K562 (cell line): ENCODE measurements at regions not wholly inside any gene's neighbourhood (a gene's known extent, or its start where the extent isn't known, plus 50 kb on each side); places are given as distances from the start of the nearest gene placed in this dataset.

Experiments used
- ATAC-seq: fragments of 200-7000 bp; cut with Tn5 transposase; 3 replicates; pipeline ENCODE4 v1.9.1; 2020; ENCODE audit warnings: moderate library complexity
- BruUV-seq: library from RNA; stranded (reverse); fragments of 400-500 nt; replicated peaks from 2 replicates; lab custom pipeline; 2021; lab: Mats Ljungman, UMichigan
- CTCF ChIA-PET: fragments of 300-600 bp; formaldehyde crosslinking; extraction: SDS; loops from one replicate; lab custom pipeline; 2021; ENCODE audit warnings: low intra/inter-chr PET ratio; lab: Yijun Ruan, JAX
- POLR2A ChIA-PET: fragments of 300-600, 350-650 bp; sonication (Branson Sonifier 250); formaldehyde crosslinking; extraction: SDS; loops from one replicate; lab custom pipeline; 2021; ENCODE audit warnings: antibody characterized with exemption, inconsistent platforms; lab: Yijun Ruan, JAX
- DNase-seq, 4 experiments: peaks; one replicate each; pipeline versions ENCODE4 v3.0.0 to v3.0.0-alpha.2; 2011 to 2018; ENCODE audit warnings: low spot score in 3 of 4, mixed read lengths in 3 of 4; ENCODE audit errors: extremely low read depth in 1 of 4
- FAIRE-seq: peaks from 2 replicates; lab custom pipeline; 2011; peaks lifted over from hg19 to GRCh38; lab: Jason Lieb, UNC
- H2AFZ ChIP-seq: 2 replicates; pipeline ENCODE4 v1.6.0; 2011; ENCODE audit warnings: low read depth, low read length, control low read depth, inconsistent platforms
- H3K27ac ChIP-seq: fragments of 200-600 bp; 3 replicates; pipeline ENCODE4 v1.8.0; 2011; ENCODE audit warnings: low read depth, mild to moderate bottlenecking, control low read depth, inconsistent platforms, low read length, moderate library complexity, mixed read lengths; ENCODE audit errors: extremely low read depth
- H3K27me3 ChIP-seq, 2 experiments: fragments of 300-600 bp in 1 of 2; 2 replicates in 1 of 2; 3 replicates in 1 of 2; pipeline versions ENCODE4 v1.6.0 to v1.8.0; 2011; ENCODE audit warnings: inconsistent platforms in 2 of 2, low read length in 2 of 2, mild to moderate bottlenecking in 1 of 2, mixed read lengths in 1 of 2, moderate library complexity in 1 of 2; ENCODE audit not compliant: control insufficient read depth in 2 of 2, insufficient read depth in 2 of 2
- H3K36me3 ChIP-seq: fragments of 300-600 bp; 3 replicates; pipeline ENCODE4 v1.8.0; 2011; ENCODE audit warnings: mild to moderate bottlenecking, low read length, inconsistent platforms; ENCODE audit not compliant: control insufficient read depth, insufficient read depth
- H3K4me1 ChIP-seq, 2 experiments: fragments of 200-600 bp in 1 of 2; replicated peaks in 1 of 2; 2 replicates in 1 of 2; 3 replicates in 1 of 2; pipeline versions ENCODE4 v1.5.1 to v1.8.0; 2011; ENCODE audit warnings: inconsistent platforms in 2 of 2, low read length in 2 of 2, mild to moderate bottlenecking in 1 of 2, mixed read lengths in 1 of 2, moderate library complexity in 1 of 2; ENCODE audit not compliant: control insufficient read depth in 2 of 2, insufficient read depth in 2 of 2
- H3K4me2 ChIP-seq: 2 replicates; pipeline ENCODE4 v1.6.1; 2011; ENCODE audit warnings: low read length, control low read depth, inconsistent platforms, mixed read lengths; ENCODE audit not compliant: insufficient read depth
- H3K4me3 ChIP-seq: fragments of 200-600 bp; sonication (generic), shearing (Covaris generic); 2 replicates; pipeline ENCODE4 v1.5.1; 2016; ENCODE audit warnings: control low read depth, inconsistent platforms
- H3K79me2 ChIP-seq: fragments of 200-600 bp; 3 replicates; pipeline ENCODE4 v1.8.0; 2011; ENCODE audit warnings: low read length, inconsistent platforms; ENCODE audit not compliant: control insufficient read depth, insufficient read depth
- H3K9ac ChIP-seq, 2 experiments: 2 replicates each; pipeline versions ENCODE4 v1.6.0 to v1.6.1; 2011; ENCODE audit warnings: low read depth in 2 of 2, low read length in 2 of 2, control low read depth in 1 of 2, inconsistent platforms in 1 of 2, mild to moderate bottlenecking in 1 of 2, mixed read lengths in 1 of 2; ENCODE audit not compliant: insufficient read depth in 1 of 2
- H3K9me1 ChIP-seq: one replicate; pipeline ENCODE4 v1.6.0; 2011; ENCODE audit warnings: inconsistent platforms, mild to moderate bottlenecking, low read length, moderate library complexity; ENCODE audit not compliant: control insufficient read depth, insufficient read depth
- H3K9me3 ChIP-seq: replicated peaks from 2 replicates; pipeline ENCODE4 v1.5.1; 2011; ENCODE audit warnings: low read depth, low read length, inconsistent platforms; ENCODE audit not compliant: control insufficient read depth, insufficient read depth
- H4K20me1 ChIP-seq: replicated peaks from 2 replicates; pipeline ENCODE4 v1.6.1; 2011; ENCODE audit warnings: low read length, inconsistent platforms, mixed read lengths; ENCODE audit not compliant: control insufficient read depth, insufficient read depth
- ARNT ChIP-seq, 2 experiments: fragments of 450-650 bp; IDR thresholded peaks; 2 replicates each; pipeline ENCODE4 v1.6.1; 2016; ENCODE audit warnings: mild to moderate bottlenecking in 1 of 2
- PREB ChIP-seq: sonication (generic); formaldehyde crosslinking; IDR thresholded peaks from 2 replicates; pipeline ENCODE4 v1.8.1; 2023; ENCODE audit warnings: mild to moderate bottlenecking, missing genetic modification reagents
- SPI1 ChIP-seq: IDR thresholded peaks from 2 replicates; pipeline ENCODE4 v1.6.1; 2011; ENCODE audit warnings: low read depth, low read length, control low read depth, borderline replicate concordance
- ZMIZ1 ChIP-seq, 2 experiments: fragments of 150-350 bp in 1 of 2; IDR thresholded peaks; 2 replicates each; pipeline ENCODE4 v1.6.1; 2012 to 2016; ENCODE audit warnings: low read depth in 2 of 2, low read length in 2 of 2, mild to moderate bottlenecking in 1 of 2, moderate library complexity in 1 of 2
- ZNF639 ChIP-seq, 2 experiments: fragments of 200-800 bp in 1 of 2; sonication (Bioruptor generic) in 1 of 2; sonication (generic) in 1 of 2; formaldehyde crosslinking in 1 of 2; IDR thresholded peaks in 1 of 2; conservative IDR thresholded peaks in 1 of 2; 2 replicates each; pipeline versions ENCODE4 v1.5.0 to v1.6.1; 2016 to 2020; ENCODE audit warnings: missing compliant biosample characterization in 1 of 2, missing genetic modification characterization in 1 of 2, missing genetic modification reagents in 1 of 2
- WGBS: fragments of 100-300 bp; shearing (Covaris generic); methylation state at CpG from one replicate; pipeline ENCODE4 v1.1.6; 2016; ENCODE audit warnings: low coverage, mixed read lengths; ENCODE audit not compliant: insufficient coverage; ENCODE audit errors: missing lambda C conversion rate; 5-methylcytosine and 5-hydroxymethylcytosine counted together
- in situ Hi-C: fragments of 300-500 bp; cut with MboI; formaldehyde crosslinking; loops from 4 replicates; pipeline ENCODE4 v1.15.0; 2018; ENCODE audit warnings: inconsistent platforms, mixed read lengths
- intact Hi-C: fragments of 100-400 bp; cut with micrococcal nuclease; formaldehyde crosslinking; loops from 2 replicates; pipeline ENCODE4 v1.14.2; 2022

GRCh38 chr3:59280113-59280512 lies 230.3 kb upstream of the CFAP20DC start (continued):
- no peak for TF ChIP-seq ZMIZ1 (IDR thresholded peaks at IDR 0.05; ENCODE audit: low read depth in 2 of 2, low read length in 2 of 2)
- TF ChIP-seq ARNT (IDR thresholded peaks at IDR 0.05), result no peak

- POLR2A ChIA-PET, result no interaction called here
- Histone ChIP-seq H3K36me3 (no peaks in the 10 kb centered on the region), H3K27ac (no peak overlapping the region), H4K20me1 (no peaks in the 10 kb centered on the region), H3K9me3 (no peaks in the 10 kb centered on the region), H3K4me1 (no peaks in the 10 kb centered on the region), H3K4me2 (no peak overlapping the region), H3K27me3 (no peaks in the 10 kb centered on the region), H3K79me2 (no peaks in the 10 kb centered on the region), H3K4me3 (no peak overlapping the region), H3K9ac (no peak overlapping the region), H2AFZ (no peak overlapping the region), H3K9me1 (no peaks in the 10 kb centered on the region)
- ATAC-seq (no peak), FAIRE-seq (no peak), DNase-seq (no peak)
- CTCF ChIA-PET, result no interaction called here
- no TSS peak for BruUV-seq
- 0% methylated on average over 1 of the region's 1 CpG for WGBS
- intact Hi-C loops (no loop called here), in situ Hi-C loops (no loop called here)
- TF ChIP-seq SPI1, result no peak
- TF ChIP-seq PREB, result no peak
- TF ChIP-seq ZNF639 (CRISPR knock-in tag; conservative IDR thresholded peaks at IDR 0.05 in 1 of 2, IDR thresholded peaks at IDR 0.05 in 1 of 2), result no peak
These were observed 228.0 kb upstream of the CFAP20DC start for GRCh38 chr3:59277816-59278215.
